Fibroblast of lung (primary cell): ENCODE measurements at regions not wholly inside any gene's neighbourhood (a gene's known extent, or its start where the extent isn't known, plus 50 kb on each side); places are given as distances from the start of the nearest gene placed in this dataset.

Experiments
- EZH2 ChIP-seq: IDR thresholded peaks from 2 replicates; pipeline ENCODE4 v1.5.1; 2012; ENCODE audit warnings: low read length, control low read depth, mild to moderate bottlenecking; ENCODE audit errors: missing control alignments
- TF ChIP-seq, protein P1 (sequence below), 2 donors: IDR thresholded peaks in 1 of 2; conservative IDR thresholded peaks in 1 of 2; 1 replicate in 1 of 2; 2 replicates in 1 of 2; pipeline ENCODE4 v1.5.1; 2011 to 2012; ENCODE audit warnings: low read length in 2 of 2, control low read depth in 1 of 2, inconsistent platforms in 1 of 2, low read depth in 1 of 2, mild to moderate bottlenecking in 1 of 2

DNA sequence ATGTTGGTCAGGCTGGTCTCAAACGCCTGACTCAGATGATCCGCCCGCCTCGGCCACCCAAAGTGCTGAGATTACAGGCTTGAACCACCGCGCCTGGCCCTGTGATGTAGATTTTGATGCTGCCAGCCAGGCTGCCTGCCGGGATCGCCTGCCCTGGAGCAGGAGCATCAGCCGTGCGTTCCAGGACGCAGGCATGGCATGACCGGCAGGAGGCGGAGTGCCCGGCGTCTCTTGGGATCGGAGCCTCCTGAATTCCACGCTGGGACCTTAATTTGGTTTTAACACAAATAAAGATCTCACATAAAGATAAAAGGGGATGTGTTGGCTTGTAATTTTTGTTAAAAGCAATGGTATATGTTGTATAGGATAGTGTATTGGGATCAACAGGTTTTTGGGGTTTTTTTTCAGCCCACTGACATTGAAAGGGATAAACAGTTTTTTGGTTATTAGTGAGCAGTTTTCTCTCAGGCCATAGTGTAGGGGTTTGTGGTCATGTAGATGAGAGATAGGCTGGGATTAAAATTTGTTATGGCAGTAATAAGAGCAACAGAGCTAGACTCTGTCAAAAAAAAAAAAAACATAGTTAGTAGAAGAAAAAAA, 1406.4 kb downstream of the UQCRFS1 start:
- TF ChIP-seq, protein P1, sequence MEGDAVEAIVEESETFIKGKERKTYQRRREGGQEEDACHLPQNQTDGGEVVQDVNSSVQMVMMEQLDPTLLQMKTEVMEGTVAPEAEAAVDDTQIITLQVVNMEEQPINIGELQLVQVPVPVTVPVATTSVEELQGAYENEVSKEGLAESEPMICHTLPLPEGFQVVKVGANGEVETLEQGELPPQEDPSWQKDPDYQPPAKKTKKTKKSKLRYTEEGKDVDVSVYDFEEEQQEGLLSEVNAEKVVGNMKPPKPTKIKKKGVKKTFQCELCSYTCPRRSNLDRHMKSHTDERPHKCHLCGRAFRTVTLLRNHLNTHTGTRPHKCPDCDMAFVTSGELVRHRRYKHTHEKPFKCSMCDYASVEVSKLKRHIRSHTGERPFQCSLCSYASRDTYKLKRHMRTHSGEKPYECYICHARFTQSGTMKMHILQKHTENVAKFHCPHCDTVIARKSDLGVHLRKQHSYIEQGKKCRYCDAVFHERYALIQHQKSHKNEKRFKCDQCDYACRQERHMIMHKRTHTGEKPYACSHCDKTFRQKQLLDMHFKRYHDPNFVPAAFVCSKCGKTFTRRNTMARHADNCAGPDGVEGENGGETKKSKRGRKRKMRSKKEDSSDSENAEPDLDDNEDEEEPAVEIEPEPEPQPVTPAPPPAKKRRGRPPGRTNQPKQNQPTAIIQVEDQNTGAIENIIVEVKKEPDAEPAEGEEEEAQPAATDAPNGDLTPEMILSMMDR (conservative IDR thresholded peaks at IDR 0.05 in 1 of 2, IDR thresholded peaks at IDR 0.05 in 1 of 2; ENCODE audit: low read depth in 1 of 2, low read length in 2 of 2) = no peak
- TF ChIP-seq EZH2 = no peak
